ENCODE measurements at regions not wholly inside any gene's neighbourhood (a gene's known extent, or its start where the extent isn't known, plus 50 kb on each side); places are given as distances from the start of the nearest gene placed in this dataset.
"Not testable (repeated sequence)": the region's sequence is repeated elsewhere in the genome, so short reads cannot be mapped to it uniquely, and the experiment has no call there.

DNA sequence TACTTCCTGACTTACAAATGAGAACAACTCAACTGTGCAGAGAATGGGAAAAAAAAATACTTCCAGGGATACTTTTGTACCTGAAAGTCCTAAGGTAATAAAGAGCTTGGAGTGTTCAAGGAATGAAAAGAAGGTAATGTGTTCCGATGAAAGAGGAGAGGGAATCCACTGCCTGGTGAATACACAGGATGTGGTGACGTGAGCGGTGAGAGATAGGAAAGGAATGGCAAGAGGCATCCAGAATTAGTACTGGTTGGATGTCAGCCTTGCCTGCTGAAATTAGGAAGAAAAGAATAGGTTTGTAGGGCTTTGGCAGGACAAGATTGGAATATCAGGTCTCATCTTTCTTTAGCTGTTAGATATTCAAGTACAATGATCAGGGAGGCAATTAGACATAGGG lies 347.7 kb downstream of the POM121L12 start:
- Histone ChIP-seq H3K4me1 (ENCODE audit: control insufficient read depth, insufficient read depth, low read length) (no peaks in the 10 kb centered on the region), H3K36me3 (ENCODE audit: control insufficient read depth, insufficient read depth, low read length) (no peaks in the 10 kb centered on the region), H3K4me3 (ENCODE audit: low read length) (no peak overlapping the region), H3K9me3 (ENCODE audit: control insufficient read depth, low read depth, low read length) (peaks cover 9% of the 10 kb centered on the region), H3K27me3 (ENCODE audit: control insufficient read depth, insufficient read depth, low read length) (no peaks in the 10 kb centered on the region), H3K27ac (ENCODE audit: low read length) (no peak overlapping the region)
- no peak for DNase-seq
- WGBS (ENCODE audit: insufficient coverage, low lambda C conversion rate) = 100% methylated on average over 1 of the region's 3 CpGs

DNA sequence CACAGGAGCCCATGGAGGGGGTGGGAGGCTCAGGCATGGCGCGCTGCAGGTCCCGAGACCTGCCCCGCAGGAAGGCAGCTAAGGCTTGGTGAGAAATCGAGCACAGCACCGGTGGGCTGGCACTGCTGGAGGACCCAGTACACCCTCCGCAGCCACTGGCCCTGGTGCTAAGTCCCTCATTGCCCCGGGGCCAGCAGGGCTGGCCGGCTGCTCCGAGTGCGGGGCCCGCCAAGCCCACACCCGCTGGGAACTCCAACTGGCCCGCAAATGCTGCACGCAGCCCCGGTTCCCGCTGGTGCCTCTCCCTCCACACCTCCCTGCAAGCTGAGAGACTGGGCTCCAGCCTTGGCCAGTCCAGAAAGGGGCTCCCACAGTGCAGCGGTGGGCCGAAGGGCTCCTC lies 349.8 kb downstream of the POM121L12 start:
- not testable (repeated sequence) for H3K4me3 ChIP-seq (ENCODE audit: low read length)
- no CpG with 5 or more reads among the region's 19 CpGs for WGBS (ENCODE audit: insufficient coverage, low lambda C conversion rate)

GRCh38 chr7:53387515-53387914 lies 352.1 kb downstream of the POM121L12 start:
- Histone ChIP-seq H3K4me3 (ENCODE audit: low read length) (no peak overlapping the region), H3K9me3 (ENCODE audit: control insufficient read depth, low read depth, low read length) (peaks cover 9% of the 10 kb centered on the region), H3K27ac (ENCODE audit: low read length) (no peak overlapping the region), H3K36me3 (ENCODE audit: control insufficient read depth, insufficient read depth, low read length) (no peaks in the 10 kb centered on the region), H3K27me3 (ENCODE audit: control insufficient read depth, insufficient read depth, low read length) (no peaks in the 10 kb centered on the region), H3K4me1 (ENCODE audit: control insufficient read depth, insufficient read depth, low read length) (no peaks in the 10 kb centered on the region)
- no CpG with 5 or more reads among the region's 12 CpGs for WGBS (ENCODE audit: insufficient coverage, low lambda C conversion rate)
- no peak for DNase-seq

More for the DNA sequence above, 349.8 kb downstream of the POM121L12 start:
- not testable (repeated sequence) for H3K27me3 ChIP-seq (ENCODE audit: control insufficient read depth, insufficient read depth, low read length); H3K4me1 ChIP-seq (ENCODE audit: control insufficient read depth, insufficient read depth, low read length); H3K9me3 ChIP-seq (ENCODE audit: control insufficient read depth, low read depth, low read length); H3K27ac ChIP-seq (ENCODE audit: low read length); H3K36me3 ChIP-seq (ENCODE audit: control insufficient read depth, insufficient read depth, low read length); DNase-seq

GRCh38 chr7:53397911-53398310 lies 362.5 kb downstream of the POM121L12 start:
- Histone ChIP-seq H3K27ac (ENCODE audit: low read length) (no peak overlapping the region), H3K4me3 (ENCODE audit: low read length) (no peak overlapping the region), H3K27me3 (ENCODE audit: control insufficient read depth, insufficient read depth, low read length) (no peaks in the 10 kb centered on the region), H3K36me3 (ENCODE audit: control insufficient read depth, insufficient read depth, low read length) (no peaks in the 10 kb centered on the region), H3K4me1 (ENCODE audit: control insufficient read depth, insufficient read depth, low read length) (no peaks in the 10 kb centered on the region), H3K9me3 (ENCODE audit: control insufficient read depth, low read depth, low read length) (no peaks in the 10 kb centered on the region)
- no peak for DNase-seq
- WGBS (ENCODE audit: insufficient coverage, low lambda C conversion rate) = 86% methylated on average over 1 of the region's 2 CpGs

- Histone ChIP-seq H3K4me1 (ENCODE audit: control insufficient read depth, insufficient read depth, low read length) (no peaks in the 10 kb centered on the region), H3K9me3 (ENCODE audit: control insufficient read depth, low read depth, low read length) (no peaks in the 10 kb centered on the region), H3K27ac (ENCODE audit: low read length) (no peak overlapping the region), H3K4me3 (ENCODE audit: low read length) (no peak overlapping the region), H3K36me3 (ENCODE audit: control insufficient read depth, insufficient read depth, low read length) (no peaks in the 10 kb centered on the region), H3K27me3 (ENCODE audit: control insufficient read depth, insufficient read depth, low read length) (no peaks in the 10 kb centered on the region)
- 40% methylated on average over 1 of the region's 2 CpGs for WGBS (ENCODE audit: insufficient coverage, low lambda C conversion rate)
- no peak for DNase-seq
These were observed 363.1 kb downstream of the POM121L12 start for GRCh38 chr7:53398566-53398965.

- no peak for DNase-seq
- Histone ChIP-seq H3K36me3 (ENCODE audit: control insufficient read depth, insufficient read depth, low read length) (no peaks in the 10 kb centered on the region), H3K27ac (ENCODE audit: low read length) (no peak overlapping the region), H3K4me3 (ENCODE audit: low read length) (no peak overlapping the region), H3K4me1 (ENCODE audit: control insufficient read depth, insufficient read depth, low read length) (no peaks in the 10 kb centered on the region), H3K27me3 (ENCODE audit: control insufficient read depth, insufficient read depth, low read length) (no peaks in the 10 kb centered on the region), H3K9me3 (ENCODE audit: control insufficient read depth, low read depth, low read length) (no peaks in the 10 kb centered on the region)
- WGBS (ENCODE audit: insufficient coverage, low lambda C conversion rate) = 60% methylated on average over 1 of the region's 2 CpGs
These were observed 377.6 kb downstream of the POM121L12 start for GRCh38 chr7:53413021-53413420.

GRCh38 chr7:53415816-53416215 lies 380.4 kb downstream of the POM121L12 start:
- Histone ChIP-seq H3K36me3 (ENCODE audit: control insufficient read depth, insufficient read depth, low read length) (no peaks in the 10 kb centered on the region), H3K4me3 (ENCODE audit: low read length) (no peak overlapping the region)
- 92% methylated on average over 2 of the region's 2 CpGs for WGBS (ENCODE audit: insufficient coverage, low lambda C conversion rate)

DNA sequence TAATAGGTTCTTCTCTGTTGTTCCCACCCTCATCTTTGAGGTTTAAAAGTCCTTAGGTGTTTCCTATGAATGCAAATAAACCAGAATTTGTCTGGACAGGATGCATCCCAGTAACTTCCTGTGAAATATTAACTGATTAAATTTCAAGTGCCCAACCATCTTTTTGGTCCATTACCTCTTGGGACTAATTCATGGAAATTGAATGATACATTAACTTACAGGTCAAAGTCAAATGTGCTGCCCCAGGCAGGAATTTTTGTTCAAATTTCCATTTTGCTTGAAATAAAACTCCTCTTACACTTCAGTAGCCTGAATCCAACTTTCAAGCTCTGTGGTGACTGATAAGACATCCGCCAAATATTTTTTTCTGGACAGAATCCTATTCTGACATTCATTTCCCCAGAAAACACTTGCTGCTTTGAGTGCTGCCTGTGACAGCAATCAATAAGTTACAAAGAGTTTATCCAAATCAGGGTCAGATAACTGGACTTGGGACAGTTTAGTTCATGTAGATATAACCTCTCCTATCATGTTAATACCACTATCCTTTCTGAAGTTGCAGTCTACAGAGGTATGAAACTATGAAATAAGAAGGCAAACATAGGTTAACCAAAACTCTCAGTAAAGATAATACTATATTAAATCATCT lies 383.5 kb downstream of the POM121L12 start:
- Histone ChIP-seq H3K9me3 (ENCODE audit: control insufficient read depth, low read depth, low read length) (no peaks in the 10 kb centered on the region), H3K27ac (ENCODE audit: low read length) (no peak overlapping the region)
- WGBS (ENCODE audit: insufficient coverage, low lambda C conversion rate) = 80% methylated on average over 1 of the region's 1 CpG

More at GRCh38 chr7:53415816-53416215, 380.4 kb downstream of the POM121L12 start:
- no peak for DNase-seq
- no peak overlapping the region for H3K27ac ChIP-seq (ENCODE audit: low read length)
- no peaks in the 10 kb centered on the region for H3K9me3 ChIP-seq (ENCODE audit: control insufficient read depth, low read depth, low read length)
- H3K4me1 ChIP-seq (ENCODE audit: control insufficient read depth, insufficient read depth, low read length) = no peaks in the 10 kb centered on the region
- no peaks in the 10 kb centered on the region for H3K27me3 ChIP-seq (ENCODE audit: control insufficient read depth, insufficient read depth, low read length)

DNA sequence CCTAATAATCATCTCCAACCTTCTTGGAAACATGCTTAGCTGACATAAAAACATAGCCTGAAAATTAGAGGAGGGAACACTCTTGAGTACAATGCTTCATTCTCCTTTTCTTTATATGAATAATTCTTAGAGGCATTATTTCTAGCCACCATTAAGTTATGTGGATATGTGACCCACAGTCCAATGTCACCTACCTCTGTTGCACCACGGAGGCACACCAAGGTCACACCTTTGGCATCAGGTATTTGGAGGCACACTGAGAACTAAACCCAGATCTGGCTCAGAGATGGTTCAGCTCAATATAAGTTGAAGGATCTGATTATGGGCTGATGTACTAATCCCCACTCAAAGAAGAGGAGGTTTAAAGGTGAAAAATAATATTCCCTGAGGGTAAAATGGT lies 385.1 kb downstream of the POM121L12 start:
- no CpG with 5 or more reads among the region's 1 CpG for WGBS (ENCODE audit: insufficient coverage, low lambda C conversion rate)
- H3K9me3 ChIP-seq (ENCODE audit: control insufficient read depth, low read depth, low read length) = no peaks in the 10 kb centered on the region
- no peaks in the 10 kb centered on the region for H3K4me1 ChIP-seq (ENCODE audit: control insufficient read depth, insufficient read depth, low read length)
- no peak for DNase-seq
- no peaks in the 10 kb centered on the region for H3K36me3 ChIP-seq (ENCODE audit: control insufficient read depth, insufficient read depth, low read length)
- H3K27me3 ChIP-seq (ENCODE audit: control insufficient read depth, insufficient read depth, low read length) = no peaks in the 10 kb centered on the region
- no peak overlapping the region for H3K27ac ChIP-seq (ENCODE audit: low read length)
- H3K4me3 ChIP-seq (ENCODE audit: low read length) = no peak overlapping the region

More for the DNA sequence above, 383.5 kb downstream of the POM121L12 start:
- Histone ChIP-seq H3K27me3 (ENCODE audit: control insufficient read depth, insufficient read depth, low read length) (no peaks in the 10 kb centered on the region), H3K4me3 (ENCODE audit: low read length) (no peak overlapping the region), H3K4me1 (ENCODE audit: control insufficient read depth, insufficient read depth, low read length) (no peaks in the 10 kb centered on the region), H3K36me3 (ENCODE audit: control insufficient read depth, insufficient read depth, low read length) (no peaks in the 10 kb centered on the region)
- DNase-seq = no peak

- H3K9me3 ChIP-seq (ENCODE audit: control insufficient read depth, low read depth, low read length) = no peaks in the 10 kb centered on the region
- H3K36me3 ChIP-seq (ENCODE audit: control insufficient read depth, insufficient read depth, low read length) = no peaks in the 10 kb centered on the region
- no peak for DNase-seq
- no peak overlapping the region for H3K4me3 ChIP-seq (ENCODE audit: low read length)
- no peaks in the 10 kb centered on the region for H3K27me3 ChIP-seq (ENCODE audit: control insufficient read depth, insufficient read depth, low read length)
- H3K4me1 ChIP-seq (ENCODE audit: control insufficient read depth, insufficient read depth, low read length) = no peaks in the 10 kb centered on the region
- no peak overlapping the region for H3K27ac ChIP-seq (ENCODE audit: low read length)
- no CpG with 5 or more reads among the region's 5 CpGs for WGBS (ENCODE audit: insufficient coverage, low lambda C conversion rate)
These were observed 386.9 kb downstream of the POM121L12 start for GRCh38 chr7:53422291-53422690.

DNA sequence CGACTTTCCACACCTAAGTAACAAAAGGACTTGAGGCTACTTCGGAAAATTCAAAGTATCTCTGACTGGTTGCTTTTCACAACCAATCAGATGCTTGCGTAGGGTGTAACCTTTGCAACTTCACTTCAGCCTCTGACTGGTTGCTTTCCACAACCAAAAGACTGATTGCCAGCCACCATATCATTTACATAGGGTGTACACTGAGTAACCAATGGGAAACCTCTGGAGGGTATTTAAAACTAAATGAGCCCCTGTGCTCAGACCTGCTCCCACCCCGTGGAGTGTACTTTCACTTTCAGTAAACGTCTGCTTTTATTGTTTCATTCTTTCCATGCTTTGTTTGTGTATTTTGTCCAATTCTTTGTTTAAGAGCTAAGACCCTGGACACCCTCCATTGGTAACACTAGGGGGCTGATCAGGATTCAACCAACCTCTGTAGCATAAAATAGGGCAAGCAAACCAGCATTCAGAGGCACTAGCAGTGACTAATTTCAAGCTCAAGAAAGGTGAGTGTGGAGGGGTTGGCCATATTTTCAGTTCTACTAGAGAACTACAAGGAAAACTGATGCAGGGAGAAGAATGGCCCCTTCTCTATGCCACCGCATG lies 390.8 kb downstream of the POM121L12 start:
- no peak for DNase-seq
- no peak overlapping the region for H3K27ac ChIP-seq (ENCODE audit: low read length)
- 40% methylated on average over 1 of the region's 6 CpGs for WGBS (ENCODE audit: insufficient coverage, low lambda C conversion rate)
- H3K9me3 ChIP-seq (ENCODE audit: control insufficient read depth, low read depth, low read length) = no peaks in the 10 kb centered on the region
- H3K36me3 ChIP-seq (ENCODE audit: control insufficient read depth, insufficient read depth, low read length) = no peaks in the 10 kb centered on the region
- H3K27me3 ChIP-seq (ENCODE audit: control insufficient read depth, insufficient read depth, low read length) = no peaks in the 10 kb centered on the region
- no peak overlapping the region for H3K4me3 ChIP-seq (ENCODE audit: low read length)
- H3K4me1 ChIP-seq (ENCODE audit: control insufficient read depth, insufficient read depth, low read length) = no peaks in the 10 kb centered on the region

Measured in large intestine (tissue), 3 donors.